Left renal cortex interstitium (tissue), 4 donors: ENCODE measurements at regions not wholly inside any gene's neighbourhood (a gene's known extent, or its start where the extent isn't known, plus 50 kb on each side); places are given as distances from the start of the nearest gene placed in this dataset.
"Not testable (repeated sequence)": the region's sequence is repeated elsewhere in the genome, so short reads cannot be mapped to it uniquely, and the experiment has no call there.

Experiments
- DNase-seq, 4 donors: peaks; one replicate each; pipeline ENCODE4 v3.0.0-alpha.2; 2013; ENCODE audit warnings: low read depth in 4 of 4, low spot score in 2 of 4, missing footprints in 1 of 4

GRCh38 chr9:124124729-124125650 is 113.4 kb downstream of the LHX2 start:
- no peak for DNase-seq

GRCh38 chr9:124125651-124125977 is 114.0 kb downstream of the LHX2 start:
- no peak for DNase-seq

DNA sequence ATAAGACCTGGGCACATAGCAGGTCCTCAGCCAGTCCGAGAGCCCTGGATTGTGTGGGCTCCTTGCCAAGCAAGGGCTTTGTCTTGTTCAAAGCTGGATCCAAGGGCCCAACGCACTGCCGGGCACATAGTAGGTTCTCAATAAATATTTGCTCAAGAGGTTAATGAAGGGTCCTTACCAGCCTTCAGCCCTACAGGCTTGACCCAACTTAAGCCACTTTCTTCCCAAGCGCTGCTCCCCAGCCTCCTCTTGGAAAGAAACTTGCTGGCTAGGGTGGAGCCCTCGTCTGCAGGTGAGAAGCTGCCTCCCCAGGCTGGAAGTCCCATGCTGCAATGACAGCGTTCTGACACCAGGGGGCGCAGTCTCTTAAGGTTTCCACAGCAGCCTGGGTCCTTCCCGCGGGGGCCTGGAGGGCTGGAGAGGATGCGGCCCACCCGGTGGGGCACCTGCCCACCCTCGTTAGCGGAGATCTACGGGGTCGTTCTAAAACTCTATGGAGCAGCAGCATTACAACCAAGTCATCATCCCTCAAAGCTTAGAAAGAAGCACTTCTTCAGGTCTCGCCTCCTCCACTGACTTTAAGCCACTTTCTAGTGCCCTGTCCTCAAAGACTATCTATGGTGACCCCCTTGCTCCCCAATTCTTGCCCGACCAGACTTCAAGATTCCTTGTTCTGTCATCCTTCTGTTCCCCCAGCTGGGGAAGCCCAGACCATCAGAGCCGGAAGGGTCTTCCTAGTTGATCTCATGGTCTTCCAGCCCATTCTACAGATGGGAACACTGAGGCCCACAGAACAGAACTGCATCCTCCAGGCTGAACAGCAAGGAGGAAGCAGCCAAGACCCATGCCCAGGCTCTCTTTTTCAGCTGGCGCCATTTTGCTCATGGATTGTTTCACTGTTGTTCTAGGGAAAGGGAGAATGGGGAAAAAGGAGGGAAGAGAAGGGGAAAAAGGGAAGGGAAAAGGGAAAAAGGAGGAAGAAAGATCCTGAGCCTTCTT is 115.4 kb downstream of the LHX2 start:
- DNase-seq = peak in 3 of 4 donors; percentile 13 to 39 (median 19)

DNA sequence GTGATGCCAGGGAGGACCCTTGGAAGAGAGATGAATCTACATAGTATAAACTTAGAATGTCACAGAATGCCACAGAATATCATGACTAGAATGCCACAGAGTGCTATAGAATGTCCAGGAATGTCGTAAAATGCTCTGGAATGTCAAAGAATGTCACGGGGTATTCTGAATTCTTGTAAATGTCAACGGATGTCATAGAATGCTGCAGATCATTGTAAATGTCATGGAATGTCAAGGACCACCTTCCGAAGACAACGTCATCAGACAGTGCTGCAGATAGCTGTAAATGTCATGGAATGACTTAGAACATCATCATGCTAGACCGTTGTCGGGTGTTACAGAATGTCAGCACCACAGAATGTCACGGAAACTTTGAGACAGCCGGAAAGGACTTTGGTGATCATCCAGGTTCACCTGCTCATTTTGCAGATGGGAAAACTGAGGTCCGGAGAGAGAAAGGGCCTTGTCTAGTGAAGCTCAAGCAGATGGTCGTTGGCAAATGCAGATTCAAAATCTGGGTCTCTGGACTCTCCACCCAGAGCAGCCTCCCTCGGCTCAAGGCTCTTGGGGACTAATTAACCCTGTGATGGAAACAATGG is 117.1 kb downstream of the LHX2 start:
- no peak for DNase-seq

- DNase-seq = no peak
These were observed 118.9 kb downstream of the LHX2 start for GRCh38 chr9:124130277-124131075.

- not testable (repeated sequence) for DNase-seq
These were observed 120.0 kb downstream of the LHX2 start for GRCh38 chr9:124131518-124131917.

DNA sequence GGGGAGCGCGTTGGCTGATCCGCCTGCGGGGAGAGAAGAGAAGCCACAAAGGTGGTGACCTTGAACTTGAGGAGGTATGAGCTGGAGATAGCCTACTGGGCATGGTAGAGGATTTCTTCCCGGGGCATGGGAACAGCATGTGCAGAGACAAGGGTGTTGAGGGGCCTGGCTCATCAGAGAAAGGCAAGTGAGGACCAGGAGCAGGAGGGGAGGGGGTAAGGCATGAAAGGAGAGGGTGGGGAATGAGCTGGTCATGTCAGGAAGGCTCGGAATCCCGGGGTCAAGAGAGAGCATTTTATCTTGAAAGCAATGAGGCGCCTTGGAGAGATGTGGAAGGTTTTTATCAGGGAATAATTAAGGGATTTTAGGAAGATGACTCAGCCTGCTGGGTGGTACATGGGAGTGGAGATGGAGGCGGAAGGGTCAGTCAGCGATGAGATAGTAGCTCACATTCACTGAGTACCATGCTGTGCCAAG is 121.1 kb downstream of the LHX2 start:
- no peak for DNase-seq

DNA sequence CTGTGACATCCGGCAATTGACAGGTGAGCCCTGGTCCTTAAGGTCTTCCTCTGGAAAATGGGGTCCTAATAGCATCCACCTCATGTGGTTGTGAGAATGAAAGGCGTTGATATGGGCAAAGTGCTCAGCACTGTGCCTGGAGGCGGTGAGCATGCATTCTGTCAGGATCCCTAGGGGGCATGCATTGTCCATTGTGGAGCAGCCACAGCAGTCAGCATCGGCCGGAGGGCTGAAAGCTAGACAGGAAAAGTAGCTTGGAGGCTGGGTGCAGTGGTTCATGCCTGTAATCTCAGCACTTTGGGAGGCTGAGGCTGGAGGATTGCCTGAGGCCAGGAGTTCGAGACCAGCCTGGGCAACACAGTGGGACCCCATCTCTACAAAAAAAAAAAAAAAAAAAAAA is 122.2 kb downstream of the LHX2 start:
- no peak for DNase-seq

GRCh38 chr9:124134526-124134925 is 123.0 kb downstream of the LHX2 start:
- no peak for DNase-seq

GRCh38 chr9:124135813-124136365 is 121.9 kb upstream of the NEK6 start:
- DNase-seq = no peak

DNA sequence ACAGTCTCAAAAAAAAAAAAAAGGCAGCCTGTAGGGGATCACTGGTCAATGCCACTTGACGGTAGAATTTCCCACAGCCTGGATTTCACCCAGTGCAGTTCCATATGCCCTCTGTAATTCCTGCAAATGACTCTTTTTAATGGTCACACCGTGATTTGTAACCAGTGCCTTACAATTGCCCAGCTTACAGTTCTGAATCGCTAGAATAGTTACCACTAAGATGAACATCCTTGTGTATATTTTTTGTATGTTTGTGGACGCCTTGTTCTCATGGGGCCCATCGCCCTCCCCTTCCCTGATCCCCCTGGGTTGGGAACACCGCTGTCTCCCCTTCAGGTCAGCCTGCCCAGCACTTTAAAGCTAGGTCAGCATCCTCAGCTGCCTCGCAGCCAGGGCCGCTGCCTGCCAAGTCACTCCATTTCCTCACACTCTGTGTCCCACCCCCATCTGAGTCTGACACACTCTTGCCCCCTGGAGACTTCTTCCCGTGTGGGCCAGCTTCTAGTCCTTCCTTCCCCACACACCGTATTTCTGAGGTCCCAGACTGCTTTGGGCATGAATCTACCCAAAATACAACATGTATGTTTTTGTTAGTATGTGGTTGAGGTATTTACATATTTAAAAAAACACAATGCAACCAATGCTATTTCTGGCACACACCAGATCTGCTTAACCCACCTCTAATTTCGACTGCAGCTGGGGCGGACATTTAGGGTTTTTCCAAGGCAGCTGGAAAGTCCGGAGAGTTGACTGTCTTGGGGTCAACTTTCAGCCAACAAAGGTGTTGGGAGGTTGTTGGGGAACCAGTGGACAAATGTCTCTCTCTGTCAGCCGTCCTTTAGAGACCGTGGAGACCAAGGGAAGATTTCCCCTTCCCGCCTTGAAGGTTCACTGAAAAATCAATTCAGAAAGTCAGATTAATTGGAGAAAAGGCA is 120.5 kb upstream of the NEK6 start:
- no peak for DNase-seq

DNA sequence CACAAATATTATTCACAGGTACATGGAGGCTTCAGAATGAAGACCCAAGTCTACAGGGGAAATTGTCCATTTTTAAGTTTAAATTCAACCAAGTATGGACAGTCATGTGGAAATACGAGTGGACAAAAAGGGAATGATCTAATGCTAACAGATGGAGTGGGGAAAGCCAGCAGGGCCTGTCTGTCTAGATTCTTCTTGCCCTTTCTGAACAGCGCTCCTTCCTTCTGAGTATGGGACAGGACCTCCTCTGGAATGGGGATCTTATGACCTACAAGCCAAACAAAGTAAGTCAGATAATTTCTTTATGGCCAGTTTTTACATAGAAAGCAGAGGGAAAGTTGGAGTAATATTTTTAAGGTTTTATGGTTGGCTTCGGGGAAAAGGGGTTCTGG is 119.8 kb upstream of the NEK6 start:
- no peak for DNase-seq

GRCh38 chr9:124139001-124139400 is 118.7 kb upstream of the NEK6 start:
- no peak for DNase-seq

DNA sequence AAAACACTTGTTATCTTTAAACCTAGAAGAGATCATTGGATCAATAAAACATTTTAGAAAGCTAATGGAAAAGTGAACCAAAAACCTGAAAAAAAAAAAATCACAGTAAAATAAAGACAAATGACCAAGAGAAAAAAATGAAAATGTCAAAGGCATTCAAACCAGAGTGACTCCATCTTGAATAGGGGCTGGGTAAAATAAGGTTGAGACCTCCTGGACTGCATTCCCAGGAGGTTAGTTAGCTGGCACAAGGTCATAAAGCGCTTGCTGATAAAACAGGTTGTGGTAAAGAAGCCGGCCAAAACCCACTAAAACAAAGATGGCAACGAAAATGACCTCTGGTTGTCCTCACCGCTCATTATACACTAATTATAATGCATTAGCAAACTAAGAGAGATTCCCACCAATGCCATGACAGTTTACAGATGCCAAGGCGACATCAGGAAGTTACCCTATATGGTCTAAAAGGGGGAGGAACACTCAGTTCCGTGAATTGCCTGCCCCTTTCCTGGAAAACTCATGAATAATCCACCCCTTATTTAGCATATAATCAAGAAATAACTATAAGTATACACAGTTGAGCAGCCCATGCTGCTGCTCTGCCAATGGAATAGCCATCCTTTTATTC is 116.7 kb upstream of the NEK6 start:
- no peak for DNase-seq

DNA sequence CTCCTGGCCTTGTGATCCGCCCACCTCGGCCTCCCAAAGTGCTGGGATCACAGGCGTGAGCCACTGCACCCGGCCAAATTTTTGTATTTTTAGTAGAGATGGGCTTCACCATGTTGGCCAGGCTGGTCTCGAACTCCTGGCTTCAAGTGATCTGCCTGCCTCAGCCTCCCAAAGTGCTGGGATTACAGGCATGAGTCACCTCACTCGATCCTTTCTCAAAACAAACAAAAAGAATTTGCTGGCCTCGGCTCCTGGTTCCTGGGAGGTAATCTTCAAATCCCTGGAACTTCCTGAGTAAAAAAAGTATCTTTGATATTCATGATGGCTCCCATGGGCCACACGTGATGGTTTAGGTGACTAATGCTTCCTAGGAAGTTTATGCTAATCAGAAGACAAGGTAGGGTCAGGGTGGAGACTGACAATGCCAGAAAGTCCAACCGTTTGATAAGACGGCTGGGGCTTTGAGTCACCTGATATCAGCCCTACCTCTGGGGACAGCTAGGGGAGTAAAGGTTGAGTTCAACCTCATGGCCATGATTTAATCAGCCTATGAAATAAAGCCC is 113.1 kb upstream of the NEK6 start:
- DNase-seq = not testable (repeated sequence)

- DNase-seq = no peak
These were observed 111.7 kb upstream of the NEK6 start for GRCh38 chr9:124146031-124146561.

- peak in 1 of 4 donors; percentile 7 for DNase-seq
These were observed 107.8 kb upstream of the NEK6 start for GRCh38 chr9:124149992-124150391.
